OCI-LY7 (cell line): ENCODE measurements at regions not wholly inside any gene's neighbourhood (a gene's known extent, or its start where the extent isn't known, plus 50 kb on each side); places are given as distances from the start of the nearest gene placed in this dataset.

Source experiments
- BruUV-seq: library from RNA; stranded (reverse); fragments of 400-500 nt; replicated peaks from 2 replicates; lab custom pipeline; 2021; lab: Mats Ljungman, UMichigan
- CTCF ChIA-PET: fragments of 300-600 bp; sonication (Branson Sonifier 250); formaldehyde crosslinking; loops from one replicate; lab custom pipeline; 2022; ENCODE audit warnings: antibody characterized with exemption; ENCODE audit not compliant: unreplicated experiment; lab: Charles Lee
- POLR2A ChIA-PET: fragments of 300-600 bp; sonication (Branson Sonifier 250); formaldehyde crosslinking; loops from one replicate; lab custom pipeline; 2022; ENCODE audit warnings: antibody characterized with exemption; lab: Charles Lee
- DNase-seq: peaks from one replicate; pipeline ENCODE4 v3.0.0-alpha.2; 2015; ENCODE audit warnings: low spot score
- H2AFZ ChIP-seq: fragments of 200-600 bp; sonication (generic), shearing (Covaris generic); 2 replicates; pipeline ENCODE4 v1.6.1; 2014; ENCODE audit warnings: mild to moderate bottlenecking, antibody characterized with exemption, low read length, moderate library complexity
- H3K27ac ChIP-seq: fragments of 200-600 bp; sonication (generic); 2 replicates; pipeline ENCODE4 v1.5.1; 2014; ENCODE audit warnings: mixed run types, low read depth, mild to moderate bottlenecking, moderate library complexity, low read length, inconsistent platforms; ENCODE audit not compliant: poor library complexity, severe bottlenecking
- H3K36me3 ChIP-seq: fragments of 200-600 bp; sonication (generic); 2 replicates; pipeline ENCODE4 v1.6.1; 2014; ENCODE audit warnings: mild to moderate bottlenecking, antibody characterized with exemption, low read length, moderate library complexity, mixed read lengths; ENCODE audit not compliant: insufficient read depth
- H3K4me1 ChIP-seq: fragments of 200-600 bp; sonication (generic); 2 replicates; pipeline ENCODE4 v1.5.1; 2014; ENCODE audit warnings: mild to moderate bottlenecking, low read length; ENCODE audit not compliant: insufficient read depth, poor library complexity, severe bottlenecking
- H3K4me2 ChIP-seq: fragments of 200-600 bp; sonication (generic); 2 replicates; pipeline ENCODE4 v1.6.1; 2014; ENCODE audit warnings: mild to moderate bottlenecking, low read length
- H3K4me3 ChIP-seq: fragments of 200-600 bp; sonication (generic); 2 replicates; pipeline ENCODE4 v1.5.1; 2014; ENCODE audit warnings: mild to moderate bottlenecking, low read depth, low read length; ENCODE audit not compliant: poor library complexity, severe bottlenecking
- H3K79me2 ChIP-seq: fragments of 200-600 bp; sonication (generic); 2 replicates; pipeline ENCODE4 v1.6.1; 2016; ENCODE audit warnings: low read depth, mild to moderate bottlenecking, low read length, moderate library complexity, mixed read lengths; ENCODE audit not compliant: insufficient read depth
- H3K9me2 ChIP-seq: fragments of 200-600 bp; sonication (generic); 2 replicates; pipeline ENCODE4 v1.6.1; 2016; ENCODE audit warnings: mild to moderate bottlenecking, low read length, mixed read lengths; ENCODE audit not compliant: insufficient read depth
- H3K9me3 ChIP-seq: fragments of 200-600 bp; sonication (generic); 2 replicates; pipeline ENCODE4 v1.6.1; 2014; ENCODE audit warnings: mild to moderate bottlenecking, mixed run types, low read length, mixed read lengths
- H4K20me1 ChIP-seq: fragments of 200-600 bp; sonication (generic); 2 replicates; pipeline ENCODE4 v1.6.1; 2014; ENCODE audit warnings: mild to moderate bottlenecking, antibody characterized with exemption, low read length, moderate library complexity, mixed read lengths; ENCODE audit not compliant: insufficient read depth
- CTCF ChIP-seq: fragments of 200-600 bp; sonication (generic); conservative IDR thresholded peaks from 2 replicates; pipeline ENCODE4 v1.5.1; 2014; ENCODE audit warnings: mild to moderate bottlenecking, antibody characterized with exemption, low read length, moderate library complexity, mixed read lengths
- EZH2phosphoT487 ChIP-seq: fragments of 200-600 bp; sonication (generic); IDR thresholded peaks from 2 replicates; pipeline ENCODE4 v1.6.1; 2018; ENCODE audit warnings: low read depth, borderline replicate concordance, mild to moderate bottlenecking, mixed run types, antibody characterized with exemption, low read length, moderate library complexity, mixed read lengths
- intact Hi-C: fragments of 100-400 bp; cut with micrococcal nuclease; formaldehyde crosslinking; loops from one replicate; pipeline ENCODE4 v1.10.0; 2022; ENCODE audit not compliant: unreplicated experiment

GRCh38 chr2:180848393-180848792 is 132.0 kb upstream of the UBE2E3 start:
- TF ChIP-seq CTCF (no peak), EZH2phosphoT487 (no peak)
- Histone ChIP-seq H3K4me2 (no peak overlapping the region), H3K79me2 (no peaks in the 10 kb centered on the region), H2AFZ (no peak overlapping the region), H4K20me1 (no peaks in the 10 kb centered on the region), H3K27ac (no peak overlapping the region), H3K9me3 (no peaks in the 10 kb centered on the region), H3K4me1 (no peaks in the 10 kb centered on the region), H3K4me3 (no peak overlapping the region), H3K36me3 (no peaks in the 10 kb centered on the region), H3K9me2 (no peaks in the 10 kb centered on the region)
- POLR2A ChIA-PET, result no interaction called here
- CTCF ChIA-PET, result no interaction called here
- no TSS peak for BruUV-seq
- no peak for DNase-seq
- intact Hi-C loops, result no loop called here

GRCh38 chr2:180846756-180847472 is 133.5 kb upstream of the UBE2E3 start:
- Histone ChIP-seq H3K4me2 (no peak overlapping the region), H4K20me1 (no peaks in the 10 kb centered on the region), H2AFZ (no peak overlapping the region), H3K79me2 (no peaks in the 10 kb centered on the region), H3K27ac (no peak overlapping the region), H3K36me3 (no peaks in the 10 kb centered on the region), H3K9me2 (no peaks in the 10 kb centered on the region), H3K4me1 (no peaks in the 10 kb centered on the region), H3K9me3 (no peaks in the 10 kb centered on the region), H3K4me3 (no peak overlapping the region)
- ChIA-PET CTCF (no interaction called here), POLR2A (no interaction called here)
- no peak for DNase-seq
- intact Hi-C loops, result no loop called here
- no TSS peak for BruUV-seq
- TF ChIP-seq EZH2phosphoT487, result no peak
- TF ChIP-seq CTCF, result 0 out of 2 replicates have a peak, but pooled peaks have one; percentile 13

- Histone ChIP-seq H4K20me1 (no peaks in the 10 kb centered on the region), H3K27ac (no peak overlapping the region), H3K4me1 (no peaks in the 10 kb centered on the region), H3K9me3 (no peaks in the 10 kb centered on the region), H3K4me2 (no peak overlapping the region), H3K79me2 (no peaks in the 10 kb centered on the region), H3K4me3 (no peak overlapping the region), H3K36me3 (no peaks in the 10 kb centered on the region), H2AFZ (no peak overlapping the region), H3K9me2 (no peaks in the 10 kb centered on the region)
- DNase-seq, result no peak
- no TSS peak for BruUV-seq
- intact Hi-C loops, result no loop called here
- ChIA-PET POLR2A (no interaction called here), CTCF (no interaction called here)
- no peak for TF ChIP-seq CTCF
- TF ChIP-seq EZH2phosphoT487, result no peak
Observed at GRCh38 chr2:180842461-180842860, 137.9 kb upstream of the UBE2E3 start.
